ENCODE measurements at regions not wholly inside any gene's neighbourhood (a gene's known extent, or its start where the extent isn't known, plus 50 kb on each side); places are given as distances from the start of the nearest gene placed in this dataset.
A peak's percentile ranks its signal among the peaks of the same experiment; 100 is the strongest.

DNA sequence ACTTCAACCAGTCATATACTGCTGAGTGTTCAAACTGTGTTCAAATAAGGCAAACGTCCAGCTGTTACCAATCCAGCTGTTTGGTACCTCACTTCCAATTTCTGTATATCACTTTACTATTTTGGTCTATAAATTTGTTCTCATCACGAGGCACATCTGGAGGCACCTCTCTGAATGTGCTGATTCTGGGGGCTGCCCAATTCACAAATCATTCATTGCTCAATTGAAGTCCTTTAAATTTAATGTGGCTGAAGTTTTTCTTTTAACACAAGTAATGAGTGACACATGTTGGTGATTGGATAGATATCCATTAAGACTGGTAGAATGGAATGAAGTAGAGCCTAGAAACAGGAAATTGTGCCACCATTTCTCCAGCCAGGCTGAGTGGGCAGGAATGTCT lies 617.0 kb upstream of the TMEM132C start:
- Histone ChIP-seq H3K27me3 (replicated peaks) (no peaks in the 10 kb centered on the region), H3K36me3 (no peaks in the 10 kb centered on the region), H3K4me3 (no peak overlapping the region), H3K27ac (no peak overlapping the region), H3K4me1 (replicated peaks) (peaks cover under 1% of the 10 kb centered on the region; the same call in 1 of the 2 replicates), H3K9me3 (replicated peaks) (no peaks in the 10 kb centered on the region)
- no peak for DNase-seq (ENCODE audit: low read depth in 1 of 2, low spot score in 2 of 2)

DNA sequence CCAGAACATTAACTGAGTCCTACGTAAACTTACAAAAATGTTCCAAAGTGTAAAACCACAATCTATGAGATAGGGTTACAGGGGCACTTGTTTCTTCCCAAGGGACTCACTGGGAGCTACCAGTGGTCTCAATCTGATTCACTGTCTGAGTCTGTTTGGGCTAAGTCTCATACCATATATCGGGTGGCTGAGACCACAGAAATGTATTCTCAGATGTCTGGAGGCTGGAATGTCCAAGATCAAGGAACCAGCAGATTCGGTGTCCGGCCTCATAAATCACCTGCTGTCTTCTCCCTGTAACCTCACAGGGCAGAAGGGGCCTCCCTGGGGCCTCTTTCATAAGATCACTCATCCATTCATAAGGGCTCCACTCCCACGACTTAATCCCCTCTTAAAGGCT lies 616.3 kb upstream of the TMEM132C start:
- H3K36me3 ChIP-seq, result no peaks in the 10 kb centered on the region
- no peak for DNase-seq (ENCODE audit: low read depth in 1 of 2, low spot score in 2 of 2)
- H3K27ac ChIP-seq, result no peak overlapping the region
- H3K27me3 ChIP-seq (replicated peaks), result no peaks in the 10 kb centered on the region
- H3K4me3 ChIP-seq, result no peak overlapping the region
- peaks cover 7% of the 10 kb centered on the region for H3K4me1 ChIP-seq (replicated peaks)
- no peaks in the 10 kb centered on the region for H3K9me3 ChIP-seq (replicated peaks)

DNA sequence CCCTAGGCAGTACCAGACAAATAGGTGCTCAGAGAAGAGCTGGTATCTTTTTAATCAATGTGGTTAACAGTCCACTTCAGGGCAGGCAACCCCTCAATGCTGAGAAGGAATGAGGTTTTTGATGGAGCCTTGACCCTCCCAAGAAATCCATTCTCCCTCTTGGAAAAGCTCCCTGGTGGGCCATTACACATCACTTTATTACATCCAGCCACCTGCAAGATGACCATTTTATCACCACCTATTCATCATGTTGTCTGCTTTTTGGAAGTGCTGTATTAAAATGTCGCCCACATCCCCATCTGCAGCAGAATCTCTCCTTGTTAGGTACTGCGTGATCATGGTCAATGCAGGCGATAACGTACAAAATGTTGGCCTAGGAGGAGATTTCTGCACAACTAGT lies 614.7 kb upstream of the TMEM132C start:
- Histone ChIP-seq H3K27me3 (replicated peaks) (no peaks in the 10 kb centered on the region), H3K36me3 (no peaks in the 10 kb centered on the region), H3K4me3 (no peak overlapping the region), H3K9me3 (replicated peaks) (no peaks in the 10 kb centered on the region), H3K27ac (no peak overlapping the region), H3K4me1 (replicated peaks) (peaks cover 22% of the 10 kb centered on the region)
- DNase-seq (ENCODE audit: low read depth in 1 of 2, low spot score in 2 of 2), result no peak

DNA sequence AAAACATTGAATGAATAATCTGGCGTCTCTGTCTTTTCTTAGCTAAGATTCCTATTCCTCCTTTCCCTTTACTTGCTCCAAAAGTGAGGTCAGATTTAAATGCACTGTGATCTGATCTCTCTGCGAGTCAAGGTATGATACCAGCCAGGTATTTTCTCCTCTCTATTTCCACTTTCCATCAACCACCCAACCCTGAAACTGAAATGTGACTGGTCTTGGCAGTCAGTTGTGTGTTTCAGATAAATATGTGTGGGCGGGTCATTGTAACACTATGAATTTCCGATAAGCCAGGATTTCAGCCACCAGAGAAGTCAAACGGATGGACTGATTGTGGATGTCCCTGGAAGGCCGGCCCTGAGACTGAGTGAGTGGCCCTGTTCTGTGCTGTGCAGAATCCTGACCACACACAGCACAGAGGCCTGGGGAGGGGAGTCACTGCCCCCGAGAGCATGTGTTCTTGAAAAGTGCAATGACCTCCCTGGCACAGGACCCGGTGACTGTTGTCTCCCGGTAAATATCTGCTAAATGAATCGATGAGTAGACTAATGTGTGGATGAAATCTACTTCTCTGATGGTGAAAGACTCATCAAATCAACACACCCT lies 612.5 kb upstream of the TMEM132C start:
- Histone ChIP-seq H3K4me1 (replicated peaks) (peaks cover 22% of the 10 kb centered on the region), H3K36me3 (no peaks in the 10 kb centered on the region), H3K4me3 (no peak overlapping the region), H3K27ac (no peak overlapping the region), H3K9me3 (replicated peaks) (no peaks in the 10 kb centered on the region), H3K27me3 (replicated peaks) (no peaks in the 10 kb centered on the region)
- DNase-seq (ENCODE audit: low read depth in 1 of 2, low spot score in 2 of 2), result no peak

DNA sequence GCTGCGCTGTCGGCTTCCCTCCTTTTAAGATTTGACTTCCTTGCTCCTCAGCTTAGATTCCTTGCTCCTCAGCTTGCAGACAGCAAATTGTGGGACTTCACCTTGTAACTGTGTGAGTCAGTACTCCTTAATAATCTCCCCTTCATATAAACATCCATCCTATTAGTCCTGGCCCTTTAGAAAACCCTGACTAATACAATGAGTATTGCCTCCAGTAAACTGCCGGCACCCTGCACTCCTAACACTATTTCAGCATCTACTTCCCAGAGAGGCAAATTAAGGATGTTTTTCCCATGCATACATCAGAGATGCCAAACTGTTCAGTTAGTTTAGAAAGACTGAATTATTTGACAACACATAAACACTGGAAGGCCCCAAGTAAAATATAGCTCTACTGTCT lies 611.3 kb upstream of the TMEM132C start:
- Histone ChIP-seq H3K4me3 (no peak overlapping the region), H3K9me3 (replicated peaks) (no peaks in the 10 kb centered on the region), H3K4me1 (replicated peaks) (peaks cover 22% of the 10 kb centered on the region), H3K27me3 (replicated peaks) (no peaks in the 10 kb centered on the region), H3K27ac (peak overlapping the region; percentile 47), H3K36me3 (no peaks in the 10 kb centered on the region)
- DNase-seq (ENCODE audit: low read depth in 1 of 2, low spot score in 2 of 2), result peak in 1 of 2 experiments; percentile 38

- H3K36me3 ChIP-seq, result no peaks in the 10 kb centered on the region
- no peak overlapping the region for H3K4me3 ChIP-seq
- peaks cover 22% of the 10 kb centered on the region for H3K4me1 ChIP-seq (replicated peaks)
- no peaks in the 10 kb centered on the region for H3K27me3 ChIP-seq (replicated peaks)
- H3K27ac ChIP-seq, result peak overlapping the region; percentile 47
- no peaks in the 10 kb centered on the region for H3K9me3 ChIP-seq (replicated peaks)
- DNase-seq (ENCODE audit: low read depth in 1 of 2, low spot score in 2 of 2), result peak in 1 of 2 experiments; percentile 19
Measured at GRCh38 chr12:127656266-127656665, 610.7 kb upstream of the TMEM132C start.

DNA sequence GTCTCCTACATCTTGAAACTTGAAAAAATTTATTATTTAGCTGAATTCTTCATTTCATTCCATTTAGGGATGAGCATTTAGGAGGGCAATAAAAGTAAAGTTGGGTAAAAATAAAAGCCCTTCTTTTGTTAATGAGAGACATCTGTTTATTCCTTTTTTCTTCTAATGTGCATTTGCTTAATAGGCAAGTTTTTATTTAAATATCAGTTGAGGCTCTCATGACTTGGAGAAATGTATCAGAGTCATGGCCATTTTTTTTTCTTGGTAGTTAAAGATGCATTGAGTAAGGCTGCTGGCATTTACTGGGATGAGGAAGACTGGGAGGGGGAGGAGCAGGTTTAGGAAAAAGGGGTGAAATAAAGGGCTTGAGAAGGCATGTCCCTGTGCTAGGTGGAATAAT lies 609.9 kb upstream of the TMEM132C start:
- H3K9me3 ChIP-seq (replicated peaks), result no peaks in the 10 kb centered on the region
- no peaks in the 10 kb centered on the region for H3K27me3 ChIP-seq (replicated peaks)
- 0 out of 2 replicates have a peak overlapping the region, but pooled peaks have one; percentile 47 for H3K27ac ChIP-seq
- H3K4me1 ChIP-seq (replicated peaks), result peaks cover 22% of the 10 kb centered on the region
- DNase-seq (ENCODE audit: low read depth in 1 of 2, low spot score in 2 of 2), result no peak
- no peak overlapping the region for H3K4me3 ChIP-seq
- no peaks in the 10 kb centered on the region for H3K36me3 ChIP-seq

GRCh38 chr12:127660961-127661360 lies 606.0 kb upstream of the TMEM132C start:
- Histone ChIP-seq H3K9me3 (replicated peaks) (no peaks in the 10 kb centered on the region), H3K27me3 (replicated peaks) (no peaks in the 10 kb centered on the region), H3K4me1 (replicated peaks) (peaks cover 12% of the 10 kb centered on the region), H3K36me3 (no peaks in the 10 kb centered on the region), H3K4me3 (no peak overlapping the region), H3K27ac (no peak overlapping the region)
- DNase-seq (ENCODE audit: low read depth in 1 of 2, low spot score in 2 of 2), result no peak

DNA sequence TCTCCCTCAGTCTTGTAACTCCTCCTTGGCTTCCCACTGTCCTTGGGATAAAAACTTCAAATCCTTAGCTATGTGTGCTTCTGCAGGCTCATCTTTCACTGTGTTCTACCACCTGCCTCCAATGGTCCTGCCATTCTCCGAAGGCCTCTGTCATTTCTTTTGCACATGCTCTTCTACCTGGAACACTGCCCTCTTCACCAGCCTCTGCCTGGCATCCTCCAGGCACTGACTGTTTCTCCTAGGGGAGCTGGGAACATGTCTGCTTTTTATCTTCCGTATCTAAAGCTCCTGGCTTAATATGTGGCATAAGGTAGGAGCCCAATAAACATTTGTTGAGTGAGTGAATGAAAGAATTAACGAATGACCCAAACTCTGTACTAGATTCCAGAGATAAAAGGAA lies 603.3 kb upstream of the TMEM132C start:
- no peak for DNase-seq (ENCODE audit: low read depth in 1 of 2, low spot score in 2 of 2)
- Histone ChIP-seq H3K27ac (no peak overlapping the region), H3K36me3 (no peaks in the 10 kb centered on the region), H3K4me3 (no peak overlapping the region), H3K4me1 (replicated peaks) (no peaks in the 10 kb centered on the region), H3K27me3 (replicated peaks) (no peaks in the 10 kb centered on the region), H3K9me3 (replicated peaks) (no peaks in the 10 kb centered on the region)

DNA sequence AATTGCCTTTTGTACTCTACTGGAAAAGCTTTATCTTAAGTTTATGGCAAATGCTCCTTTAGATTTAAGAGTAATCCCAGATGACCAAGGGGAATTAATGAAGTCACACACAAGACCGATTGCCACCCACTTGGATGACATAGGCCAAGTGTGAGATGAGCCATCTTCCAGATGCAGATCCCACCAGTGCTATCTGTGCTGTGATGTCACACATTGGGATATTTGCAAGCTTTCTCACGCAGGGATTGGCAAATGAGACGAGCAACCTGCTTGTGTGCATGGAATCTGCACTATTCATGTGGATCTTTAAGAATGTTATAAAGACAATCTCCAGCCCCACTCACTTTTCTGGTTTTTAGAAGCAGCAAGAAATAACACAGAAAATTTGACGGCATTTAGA lies 602.1 kb upstream of the TMEM132C start:
- Histone ChIP-seq H3K27ac (no peak overlapping the region), H3K4me3 (no peak overlapping the region), H3K4me1 (replicated peaks) (no peaks in the 10 kb centered on the region), H3K9me3 (replicated peaks) (no peaks in the 10 kb centered on the region), H3K36me3 (no peaks in the 10 kb centered on the region), H3K27me3 (replicated peaks) (no peaks in the 10 kb centered on the region)
- no peak for DNase-seq (ENCODE audit: low read depth in 1 of 2, low spot score in 2 of 2)

- no peak overlapping the region for H3K27ac ChIP-seq
Measured at GRCh38 chr12:127667131-127667685, 599.8 kb upstream of the TMEM132C start.

DNA sequence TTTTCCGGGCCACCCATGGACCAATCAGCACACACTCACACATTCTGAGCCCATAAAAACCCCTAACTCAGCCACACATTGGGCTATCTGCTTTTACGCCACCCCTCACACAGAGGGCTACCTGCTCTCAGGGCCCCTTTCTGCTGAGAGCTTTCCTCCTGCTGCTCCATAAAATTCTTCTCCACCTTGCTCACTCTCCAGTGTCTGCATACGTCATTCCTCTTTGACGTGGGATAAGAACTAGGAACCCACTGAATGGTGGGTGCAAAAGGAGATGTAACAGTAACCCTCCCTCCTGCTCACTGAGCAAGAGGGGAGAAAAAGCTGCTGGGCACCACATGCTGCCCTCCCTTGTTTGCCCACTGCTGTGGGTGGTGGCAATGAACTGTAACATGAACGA lies 596.7 kb upstream of the TMEM132C start:
- H3K27me3 ChIP-seq (replicated peaks), result no peaks in the 10 kb centered on the region
- no peak for DNase-seq (ENCODE audit: low read depth in 1 of 2, low spot score in 2 of 2)
- no peak overlapping the region for H3K4me3 ChIP-seq
- H3K27ac ChIP-seq, result no peak overlapping the region
- no peaks in the 10 kb centered on the region for H3K9me3 ChIP-seq (replicated peaks)
- H3K4me1 ChIP-seq (replicated peaks), result no peaks in the 10 kb centered on the region
- no peaks in the 10 kb centered on the region for H3K36me3 ChIP-seq

More at GRCh38 chr12:127667131-127667685, 599.8 kb upstream of the TMEM132C start:
- H3K4me3 ChIP-seq, result no peak overlapping the region
- no peaks in the 10 kb centered on the region for H3K4me1 ChIP-seq (replicated peaks)
- no peaks in the 10 kb centered on the region for H3K27me3 ChIP-seq (replicated peaks)
- DNase-seq (ENCODE audit: low read depth in 1 of 2, low spot score in 2 of 2), result no peak
- no peaks in the 10 kb centered on the region for H3K9me3 ChIP-seq (replicated peaks)
- no peaks in the 10 kb centered on the region for H3K36me3 ChIP-seq

DNA sequence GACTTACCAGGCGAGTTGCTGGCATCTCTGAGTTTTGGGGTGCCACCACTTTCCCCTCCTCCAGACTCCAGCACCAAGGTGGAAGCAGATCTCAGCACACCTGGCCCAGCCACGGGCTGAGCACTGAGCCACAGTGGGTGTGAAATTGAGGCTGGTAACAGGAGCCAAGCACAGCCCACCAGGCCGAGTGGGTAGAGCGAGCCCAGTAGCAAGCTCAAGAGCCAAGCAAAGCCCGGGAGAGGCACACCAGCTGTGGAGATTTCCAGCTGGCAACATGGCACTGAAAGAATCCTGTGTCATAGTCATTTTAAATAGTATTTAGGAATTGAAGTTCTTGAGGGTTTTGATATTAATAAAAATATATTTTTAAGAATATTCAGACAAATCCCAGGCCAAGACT lies 596.2 kb upstream of the TMEM132C start:
- Histone ChIP-seq H3K4me1 (replicated peaks) (no peaks in the 10 kb centered on the region), H3K36me3 (no peaks in the 10 kb centered on the region), H3K9me3 (replicated peaks) (no peaks in the 10 kb centered on the region), H3K4me3 (no peak overlapping the region), H3K27ac (no peak overlapping the region), H3K27me3 (replicated peaks) (no peaks in the 10 kb centered on the region)
- DNase-seq (ENCODE audit: low read depth in 1 of 2, low spot score in 2 of 2), result no peak

GRCh38 chr12:127675936-127676335 lies 591.0 kb upstream of the TMEM132C start:
- peaks cover 8% of the 10 kb centered on the region; the same call in 1 of the 2 replicates for H3K4me1 ChIP-seq (replicated peaks)
- H3K27ac ChIP-seq, result no peak overlapping the region
- no peak overlapping the region for H3K4me3 ChIP-seq
- H3K27me3 ChIP-seq (replicated peaks), result no peaks in the 10 kb centered on the region
- no peak for DNase-seq (ENCODE audit: low read depth in 1 of 2, low spot score in 2 of 2)
- H3K36me3 ChIP-seq, result no peaks in the 10 kb centered on the region
- no peaks in the 10 kb centered on the region for H3K9me3 ChIP-seq (replicated peaks)
